ENCODE measurements at regions not wholly inside any gene's neighbourhood (a gene's known extent, or its start where the extent isn't known, plus 50 kb on each side); places are given as distances from the start of the nearest gene placed in this dataset.

DNA sequence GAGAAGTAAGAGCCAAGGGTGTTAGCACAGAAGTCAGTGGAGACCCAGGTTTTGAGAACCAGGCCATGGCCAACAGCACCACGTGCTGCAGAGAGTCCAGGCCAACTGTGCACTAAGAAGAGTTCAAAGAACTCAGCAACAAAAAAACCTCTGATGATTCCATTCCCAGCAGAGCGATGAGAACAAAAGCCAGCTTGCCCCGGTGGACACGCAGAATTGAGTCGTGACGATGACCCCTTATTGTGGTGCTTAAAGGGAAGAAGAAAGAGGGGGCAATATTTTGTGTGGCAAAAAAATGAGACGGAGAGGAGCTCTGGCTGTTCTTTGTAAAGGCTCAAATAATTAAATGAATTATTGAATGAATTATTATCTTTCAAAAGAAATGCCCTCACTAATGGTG, 468.3 kb upstream of the AUTS2 start:
- no peak for TF ChIP-seq POLR2A (IDR thresholded peaks at IDR 0.05)
- TF ChIP-seq, protein P1, sequence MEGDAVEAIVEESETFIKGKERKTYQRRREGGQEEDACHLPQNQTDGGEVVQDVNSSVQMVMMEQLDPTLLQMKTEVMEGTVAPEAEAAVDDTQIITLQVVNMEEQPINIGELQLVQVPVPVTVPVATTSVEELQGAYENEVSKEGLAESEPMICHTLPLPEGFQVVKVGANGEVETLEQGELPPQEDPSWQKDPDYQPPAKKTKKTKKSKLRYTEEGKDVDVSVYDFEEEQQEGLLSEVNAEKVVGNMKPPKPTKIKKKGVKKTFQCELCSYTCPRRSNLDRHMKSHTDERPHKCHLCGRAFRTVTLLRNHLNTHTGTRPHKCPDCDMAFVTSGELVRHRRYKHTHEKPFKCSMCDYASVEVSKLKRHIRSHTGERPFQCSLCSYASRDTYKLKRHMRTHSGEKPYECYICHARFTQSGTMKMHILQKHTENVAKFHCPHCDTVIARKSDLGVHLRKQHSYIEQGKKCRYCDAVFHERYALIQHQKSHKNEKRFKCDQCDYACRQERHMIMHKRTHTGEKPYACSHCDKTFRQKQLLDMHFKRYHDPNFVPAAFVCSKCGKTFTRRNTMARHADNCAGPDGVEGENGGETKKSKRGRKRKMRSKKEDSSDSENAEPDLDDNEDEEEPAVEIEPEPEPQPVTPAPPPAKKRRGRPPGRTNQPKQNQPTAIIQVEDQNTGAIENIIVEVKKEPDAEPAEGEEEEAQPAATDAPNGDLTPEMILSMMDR (IDR thresholded peaks at IDR 0.05), result no peak
- no peak for TF ChIP-seq EP300 (IDR thresholded peaks at IDR 0.05)

All from ovary (tissue), 3 donors.